NCI-H2029 (cell line): ENCODE measurements at regions not wholly inside any gene's neighbourhood (a gene's known extent, or its start where the extent isn't known, plus 50 kb on each side); places are given as distances from the start of the nearest gene placed in this dataset.
A peak's percentile ranks its signal among the peaks of the same experiment; 100 is the strongest.

ENCODE experiments used
- DNase-seq: peaks from one replicate; lab custom pipeline; 2025; lab: John Stamatoyannopoulos, UW

DNA sequence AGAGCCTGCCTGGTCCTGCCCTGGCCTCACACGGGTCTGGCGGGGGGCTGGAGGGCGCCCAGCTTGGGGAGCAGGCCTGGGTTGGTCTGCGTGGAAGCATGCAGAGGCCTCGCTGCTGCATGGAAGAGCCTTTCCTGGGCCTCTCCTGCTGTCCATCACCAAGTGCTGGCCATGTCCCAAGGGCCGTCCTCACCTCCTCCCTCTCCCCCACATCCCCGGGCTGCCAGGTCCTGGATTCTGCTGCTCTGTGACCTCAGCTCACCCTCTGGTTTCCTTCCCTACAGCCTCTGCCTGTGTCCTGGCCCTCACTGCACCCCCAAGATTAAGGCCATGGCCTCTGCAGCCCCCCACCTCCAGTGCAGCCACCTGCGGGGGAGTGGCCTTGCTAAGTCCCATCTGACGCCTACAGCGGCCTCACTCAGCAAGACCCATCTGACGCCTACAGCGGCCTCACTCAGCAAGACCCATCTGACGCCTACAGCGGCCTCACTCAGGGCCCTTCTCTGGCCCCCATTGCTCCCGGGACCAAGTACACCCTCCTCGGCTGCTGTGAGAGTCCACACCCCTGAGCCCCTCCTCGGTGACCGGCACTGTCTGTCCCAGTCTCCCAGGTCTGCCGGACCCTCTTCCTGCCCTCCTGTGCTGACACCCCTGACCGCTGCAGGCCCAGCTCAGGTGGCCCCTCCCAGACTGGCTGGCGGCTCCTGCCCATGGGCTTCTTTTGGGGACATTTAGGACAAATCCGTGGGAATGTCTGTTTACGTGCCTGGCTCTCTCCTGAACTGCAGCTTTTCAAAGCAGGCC, 119.5 kb upstream of the B3GAT1 start:
- DNase-seq, result no peak

DNA sequence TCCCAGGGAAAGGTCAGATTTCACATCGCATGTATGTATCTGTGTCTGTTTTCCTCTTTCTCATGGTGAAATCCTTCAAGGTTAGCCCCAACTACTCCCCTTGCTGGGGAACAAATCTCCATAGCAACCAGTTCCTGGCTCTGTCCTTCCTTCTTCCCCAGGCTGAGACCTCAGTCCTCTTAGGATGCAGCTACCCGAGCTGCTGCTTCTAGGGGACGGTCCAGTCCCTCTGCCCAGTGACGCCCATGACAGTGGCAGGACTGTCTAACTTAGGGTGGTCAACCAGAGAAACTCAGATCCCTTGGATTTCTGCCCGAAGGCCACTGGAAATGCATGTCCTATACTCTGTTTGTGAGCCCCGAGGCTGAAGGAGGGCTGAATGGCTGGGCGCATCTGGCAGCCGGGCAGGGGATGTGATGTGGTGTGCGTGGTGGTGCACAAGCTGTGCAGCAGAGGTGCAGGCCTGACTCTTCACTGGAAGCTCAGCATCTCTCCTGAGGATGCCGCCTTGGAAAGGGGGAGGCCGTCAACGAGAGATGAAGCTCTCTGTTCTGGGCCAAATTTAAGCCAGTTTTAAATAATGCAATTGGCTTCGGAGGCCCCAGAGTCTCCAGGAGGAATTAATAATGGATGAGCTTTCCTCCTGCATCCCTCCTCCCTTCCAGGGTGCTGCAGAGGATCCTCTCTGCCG, 118.7 kb upstream of the B3GAT1 start:
- DNase-seq, result no peak

DNA sequence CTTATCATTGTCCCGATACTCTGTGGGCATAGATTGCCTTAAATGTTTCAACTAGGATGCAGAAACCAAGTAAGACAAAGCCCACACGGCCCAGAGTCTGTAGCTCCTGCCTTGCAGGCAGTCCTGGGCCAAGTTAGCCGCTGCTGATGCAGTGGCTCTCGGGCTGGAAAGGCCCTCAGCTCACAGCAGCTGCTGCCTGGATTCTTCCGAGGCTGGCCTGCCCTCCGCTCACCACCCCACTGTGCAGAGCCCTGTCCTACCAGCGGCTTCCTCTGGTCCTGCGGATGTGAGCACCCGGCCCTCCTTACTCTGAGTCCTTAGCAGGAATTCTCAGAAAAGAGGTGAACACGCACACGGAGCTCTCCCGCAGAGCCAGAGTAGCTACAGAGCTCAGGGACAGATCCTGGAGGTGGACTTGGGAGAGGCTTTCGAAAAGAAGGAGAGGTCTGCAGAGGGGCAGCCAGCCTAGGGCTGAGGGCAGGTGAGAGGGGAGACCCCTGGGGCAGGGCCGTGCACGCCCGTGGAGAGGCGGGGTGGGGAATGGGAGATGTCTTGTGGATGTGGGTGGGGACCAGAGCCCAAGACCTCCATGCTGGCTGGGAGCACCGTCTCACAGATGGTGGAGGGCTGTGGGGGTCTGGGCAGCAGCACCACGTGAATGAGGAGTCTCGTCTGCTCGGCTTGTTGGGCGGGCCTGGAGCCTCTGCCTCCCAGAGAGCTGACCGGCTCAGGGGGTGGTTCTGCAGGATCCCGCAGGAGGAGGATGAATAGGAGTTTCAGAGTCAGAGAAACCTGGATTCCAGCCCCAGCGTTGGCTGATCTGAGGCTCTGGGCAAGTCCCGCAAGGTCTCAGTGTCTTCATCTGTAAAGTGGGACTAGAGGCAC, 117.4 kb upstream of the B3GAT1 start:
- DNase-seq, result no peak

DNA sequence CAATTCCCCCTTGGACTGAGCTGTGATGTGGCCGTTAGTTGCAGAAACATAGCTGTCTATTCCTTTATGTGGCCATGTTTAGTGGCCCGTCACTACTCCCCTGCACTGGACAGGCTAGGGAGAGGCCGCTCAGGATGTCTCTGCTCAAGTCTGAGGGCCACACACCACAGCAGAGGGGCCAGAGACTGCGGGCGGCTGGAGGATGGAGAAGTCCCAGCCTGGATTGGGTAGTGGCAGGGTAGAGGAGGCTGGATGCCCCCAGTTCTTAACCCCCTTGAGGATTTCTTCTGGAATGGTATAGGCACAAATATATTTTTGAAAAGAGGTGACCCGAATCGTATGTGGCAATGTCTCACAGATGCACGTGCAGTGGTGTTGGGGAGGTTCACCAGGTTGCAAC, 116.4 kb upstream of the B3GAT1 start:
- no peak for DNase-seq

DNA sequence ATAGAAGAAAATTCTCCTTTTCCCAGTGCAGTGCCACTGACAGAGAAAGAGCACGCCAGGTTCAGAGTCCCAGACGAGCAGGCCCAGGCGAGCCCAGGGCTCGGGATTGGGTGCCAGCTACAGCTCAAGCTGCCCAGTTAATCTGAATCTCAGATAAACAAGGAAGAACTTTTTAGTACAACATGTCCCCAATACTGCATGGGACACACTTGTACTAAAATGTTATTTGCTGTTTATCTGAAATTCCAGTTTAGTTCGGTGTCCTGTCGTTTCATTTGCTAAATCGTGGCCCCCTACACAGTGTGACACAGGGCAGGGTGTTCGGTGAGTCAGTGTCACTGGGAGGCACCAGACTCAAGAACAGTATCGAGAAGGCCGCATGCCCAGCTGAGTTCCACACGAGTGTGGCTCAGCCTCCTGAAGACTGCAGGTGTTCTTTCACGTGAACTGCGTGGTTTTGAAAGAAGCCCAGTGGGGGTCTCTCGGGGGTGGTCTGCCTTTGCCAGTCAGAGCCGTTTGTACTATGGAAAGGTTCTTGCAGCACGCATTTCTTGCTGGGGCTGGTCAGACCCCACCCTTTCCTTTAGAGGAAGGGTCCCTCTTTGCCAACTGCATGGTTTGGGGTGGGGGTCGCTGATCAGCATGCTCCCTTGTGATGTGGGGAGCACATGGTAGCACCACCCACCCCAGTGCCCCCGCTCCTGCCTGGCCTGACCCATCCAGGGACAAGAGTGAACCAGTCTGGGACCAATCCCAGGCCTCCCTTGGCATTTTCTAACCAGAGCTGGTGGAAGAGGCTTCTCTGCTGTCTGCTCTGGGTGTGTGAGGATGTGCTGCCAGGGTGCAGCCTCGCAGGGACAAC, 115.6 kb upstream of the B3GAT1 start:
- no peak for DNase-seq

DNA sequence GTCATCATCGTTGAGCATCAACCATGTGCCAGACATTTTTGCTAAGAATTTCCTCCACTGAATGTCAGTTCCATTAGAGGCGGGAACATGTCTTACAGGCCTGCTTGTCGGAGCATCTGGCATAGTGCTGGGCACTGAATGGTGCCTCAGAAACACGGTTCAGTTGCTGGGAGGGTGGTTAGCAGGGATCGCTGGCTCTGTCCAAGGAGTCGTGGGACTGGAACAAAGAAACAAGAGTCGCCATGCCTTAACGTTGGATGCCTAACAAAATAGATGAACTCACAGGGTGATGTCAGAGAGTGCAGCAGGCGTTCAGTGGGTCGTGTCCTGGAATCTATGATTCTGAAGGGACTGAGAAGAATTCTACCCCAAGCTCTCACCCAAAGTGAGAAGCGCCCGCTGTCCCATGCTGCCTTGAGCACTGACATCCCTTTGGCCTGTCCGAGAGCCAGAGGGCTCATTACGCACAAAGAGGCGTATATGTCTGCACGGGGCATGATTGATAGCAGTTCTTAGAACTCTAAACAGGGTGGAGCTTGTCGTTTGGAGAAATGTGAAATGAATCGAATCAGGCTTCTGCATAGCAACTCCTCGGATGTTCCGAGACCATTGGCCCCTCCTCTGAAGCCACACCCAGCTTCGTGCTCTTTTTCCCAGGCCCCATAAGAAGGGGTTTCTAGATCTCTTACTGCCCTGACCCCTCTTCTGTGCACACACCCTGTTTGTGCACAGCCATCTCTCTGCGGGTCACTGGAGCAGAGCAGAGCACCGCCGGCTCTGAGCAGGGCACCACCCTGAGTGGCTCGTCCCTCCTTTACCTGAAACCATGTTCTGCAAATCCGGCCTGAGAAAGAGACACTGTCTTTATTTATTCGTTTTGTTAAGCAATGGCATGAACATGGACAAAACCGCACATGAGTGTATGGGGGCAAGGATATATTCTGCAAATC, 113.1 kb upstream of the B3GAT1 start:
- DNase-seq, result no peak

DNA sequence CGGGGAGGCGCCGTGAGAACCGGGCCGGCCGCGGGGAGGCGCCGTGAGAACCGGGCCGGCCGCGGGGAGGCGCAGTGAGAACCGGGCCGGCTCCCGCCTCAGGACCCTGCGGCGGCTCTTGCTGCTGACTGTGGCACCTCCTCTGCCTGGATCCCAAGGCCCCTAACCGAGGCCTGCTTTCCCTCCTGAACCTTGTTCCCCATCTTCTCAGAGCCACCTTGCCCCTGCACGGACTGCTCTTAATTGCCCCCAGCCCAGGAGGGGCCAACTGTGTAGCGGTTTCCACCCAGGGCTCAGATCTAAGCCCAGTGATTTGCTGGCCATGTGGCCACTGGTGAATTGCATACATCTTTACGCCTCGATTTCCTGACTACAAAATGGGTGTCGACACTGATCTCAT, 112.2 kb upstream of the B3GAT1 start:
- DNase-seq, result no peak

DNA sequence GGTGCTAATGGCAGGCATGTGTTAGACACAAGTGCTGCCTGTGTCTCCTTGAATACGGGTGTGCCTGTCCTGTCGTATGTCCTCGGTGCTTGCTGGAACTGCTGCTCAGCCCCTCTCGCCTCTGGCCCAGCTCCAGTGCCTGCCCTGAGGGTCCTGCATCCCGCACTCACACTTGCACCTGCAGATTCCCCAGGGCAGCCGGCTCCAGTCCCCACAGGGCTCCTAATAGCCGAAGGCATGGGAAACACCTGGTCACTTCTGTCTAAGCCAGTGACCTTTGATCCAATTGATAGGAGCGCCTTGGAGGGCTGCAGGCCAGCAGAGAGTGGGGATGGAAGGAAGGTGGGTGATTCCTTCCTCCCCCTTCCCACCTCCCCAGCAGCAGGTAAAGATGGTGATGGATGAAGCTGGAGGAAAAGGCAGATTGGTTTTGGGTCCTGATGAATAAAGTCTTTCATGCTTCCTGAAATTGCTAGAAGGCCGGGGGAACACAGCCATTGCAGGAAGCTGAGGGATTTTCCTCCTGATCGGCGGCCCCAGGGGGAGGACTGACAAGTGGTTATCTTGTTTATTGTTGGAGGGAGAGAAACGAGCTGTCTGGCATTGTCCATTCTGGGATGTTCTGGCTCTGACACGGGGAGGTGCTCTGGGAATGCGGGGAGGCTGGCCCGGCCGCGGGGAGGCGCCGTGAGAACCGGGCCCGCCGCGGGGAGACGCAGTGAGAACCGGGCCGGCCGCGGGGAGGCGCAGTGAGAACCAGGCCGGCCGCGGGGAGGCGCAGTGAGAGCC, 110.9 kb upstream of the B3GAT1 start:
- DNase-seq, result no peak

DNA sequence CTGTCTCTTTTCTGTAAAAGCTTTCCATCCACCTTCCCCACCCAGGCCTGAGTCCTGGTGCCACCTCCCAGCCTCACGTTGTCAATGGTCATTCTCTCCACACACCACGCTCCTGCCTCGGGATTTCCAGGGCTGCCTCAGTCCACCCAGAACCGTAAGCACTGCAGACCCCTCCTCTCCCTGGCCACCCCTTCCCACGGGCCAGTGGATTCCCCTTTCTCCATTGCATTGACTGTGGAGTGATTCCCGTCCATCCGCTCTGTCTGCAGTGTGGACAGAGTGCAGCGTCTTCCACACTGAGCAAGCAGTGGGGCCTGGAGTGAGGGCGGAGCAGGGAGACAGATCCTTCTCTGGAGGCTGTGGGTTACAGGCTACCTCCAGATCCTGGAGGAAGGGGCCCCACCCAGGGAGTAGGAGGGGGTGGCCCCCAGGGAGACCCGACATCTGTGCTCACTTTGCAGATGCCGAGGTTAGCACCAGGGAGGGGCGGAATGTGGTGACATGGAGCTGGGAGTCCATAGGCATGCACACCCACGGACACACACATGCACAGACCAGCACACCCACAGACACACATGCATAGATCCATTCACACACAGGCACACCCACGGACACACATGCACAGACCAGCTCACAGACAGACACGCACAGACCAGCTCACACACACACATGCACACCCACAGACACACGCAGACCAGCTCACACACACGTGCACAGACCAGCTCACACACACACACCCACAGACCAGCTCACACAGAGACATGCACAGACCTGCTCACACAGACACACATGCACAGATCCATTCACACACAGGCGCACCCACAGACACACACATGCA, 109.6 kb upstream of the B3GAT1 start:
- DNase-seq, result no peak

DNA sequence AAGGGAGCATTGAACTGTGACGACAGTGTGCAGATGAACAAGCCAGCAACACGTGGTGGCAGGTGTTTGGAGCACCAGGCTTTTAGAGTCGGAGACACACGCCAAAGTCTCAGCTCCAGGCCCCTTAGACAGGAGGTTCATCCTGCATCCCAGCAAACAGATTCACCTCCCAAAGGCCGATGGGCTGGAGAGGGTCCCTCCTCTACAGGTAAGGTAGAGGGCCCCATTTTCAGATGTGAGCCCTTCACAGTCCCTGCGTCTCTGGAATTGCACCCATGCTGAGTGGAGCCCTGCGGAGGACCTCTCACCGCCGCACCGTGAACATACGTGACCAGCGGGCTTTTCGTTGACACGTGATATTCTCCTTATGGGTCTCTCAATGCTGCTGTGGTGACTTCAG, 109.0 kb upstream of the B3GAT1 start:
- no peak for DNase-seq

DNA sequence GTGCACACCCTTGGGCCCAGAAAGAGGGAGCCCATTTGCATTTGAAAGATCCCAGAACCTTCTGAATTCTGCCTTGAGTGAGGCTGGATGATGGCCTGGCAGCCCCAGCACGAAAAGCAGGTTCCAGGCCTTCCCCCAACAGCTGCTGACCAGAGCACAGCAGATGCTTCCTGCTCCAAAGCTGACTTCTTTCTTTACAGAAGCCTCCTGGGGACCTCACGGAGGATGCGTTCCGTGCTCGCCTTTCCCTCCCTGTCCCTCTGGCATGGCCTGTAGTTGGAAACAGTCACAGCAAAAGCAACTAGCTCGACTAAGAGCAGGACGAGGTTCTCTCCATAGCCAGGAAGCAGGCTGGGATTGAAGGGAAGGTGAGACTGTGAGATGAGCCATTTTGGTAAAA, 107.7 kb upstream of the B3GAT1 start:
- DNase-seq, result no peak

DNA sequence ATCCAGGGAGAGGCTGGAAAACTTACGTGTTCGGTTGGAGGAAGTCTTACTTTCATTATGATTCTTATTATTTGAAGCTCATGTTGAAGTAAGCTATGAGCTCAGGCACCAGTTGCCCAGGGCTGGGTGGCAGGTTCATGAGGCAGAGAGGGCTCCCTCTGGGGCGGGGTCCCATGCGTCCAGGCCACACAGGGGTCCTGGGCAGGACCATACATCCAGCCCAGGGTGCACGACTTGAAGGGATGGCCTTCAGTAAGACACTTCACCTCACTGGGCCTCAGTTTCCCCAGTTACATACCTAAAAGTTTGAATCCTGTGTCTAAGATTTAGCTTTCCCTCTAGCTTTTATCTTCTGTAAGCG, 107.3 kb upstream of the B3GAT1 start:
- no peak for DNase-seq

DNA sequence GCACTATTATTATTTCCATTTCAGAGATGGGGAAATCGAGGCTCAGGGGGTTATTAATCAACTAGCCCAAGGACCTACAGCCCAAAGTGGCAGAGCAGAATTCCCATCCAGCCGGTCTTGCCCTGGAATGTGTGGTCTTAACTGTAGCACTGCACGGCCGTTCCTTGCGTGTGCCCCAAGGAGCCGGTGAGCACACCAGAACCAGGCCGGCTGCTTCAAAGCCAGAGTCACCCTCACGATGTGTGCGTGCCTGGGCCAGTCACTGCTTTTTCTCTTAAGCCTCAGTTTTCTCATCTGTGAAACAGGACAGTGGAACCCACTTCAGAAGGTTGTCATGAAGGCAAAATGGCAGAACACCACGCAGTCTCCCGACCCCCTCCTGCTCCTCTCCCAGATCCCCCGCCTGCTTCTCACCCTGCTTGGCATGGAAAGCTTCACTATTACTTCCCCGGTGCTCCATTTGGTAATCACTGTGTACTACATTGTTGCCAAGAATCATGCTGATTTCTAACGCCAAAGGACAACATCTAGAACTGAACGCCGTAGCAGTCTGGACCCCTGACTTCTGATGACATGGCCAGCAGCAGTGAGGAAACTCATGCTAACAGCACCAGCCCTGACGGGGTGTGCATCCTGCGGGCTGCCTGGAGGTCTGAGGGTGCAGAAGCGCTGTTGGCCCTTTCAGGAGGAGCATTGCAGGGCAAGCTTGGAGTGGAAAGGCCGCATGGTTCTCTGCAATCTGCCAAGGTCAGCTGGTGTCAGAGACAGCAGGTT, 106.8 kb upstream of the B3GAT1 start:
- no peak for DNase-seq

DNA sequence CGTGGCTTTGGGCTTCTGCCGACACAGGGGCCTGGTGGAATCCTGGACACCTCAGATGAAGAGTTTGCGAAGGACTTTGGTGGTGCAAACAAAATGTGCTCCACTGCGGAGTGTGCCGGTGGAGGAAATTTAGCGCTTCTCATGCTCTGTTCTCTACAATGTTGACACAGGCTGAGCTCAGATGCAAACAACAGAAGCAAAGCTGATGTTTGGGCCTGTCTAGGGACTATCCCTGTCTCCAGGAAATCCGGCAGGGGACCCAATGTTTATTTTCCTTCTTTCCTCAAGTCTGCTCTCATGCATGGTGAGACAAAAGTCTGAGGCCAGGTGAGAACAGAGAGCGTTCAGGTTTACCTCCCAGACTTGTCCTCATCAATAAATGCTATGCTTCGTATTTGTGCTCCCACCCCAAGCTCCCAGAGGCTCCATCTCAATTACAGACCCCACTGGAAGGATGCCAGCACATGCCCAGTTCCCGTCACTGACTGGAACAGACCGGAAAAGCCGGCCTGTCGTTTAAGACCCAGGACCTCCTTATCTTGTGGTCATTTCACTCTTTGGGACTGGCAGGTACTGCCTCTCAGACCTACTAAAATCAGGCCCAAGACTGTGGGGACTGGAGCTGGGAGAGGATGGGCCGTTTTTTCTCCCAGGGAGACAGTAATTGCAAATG, 105.7 kb upstream of the B3GAT1 start:
- DNase-seq, result peak; percentile 61

DNA sequence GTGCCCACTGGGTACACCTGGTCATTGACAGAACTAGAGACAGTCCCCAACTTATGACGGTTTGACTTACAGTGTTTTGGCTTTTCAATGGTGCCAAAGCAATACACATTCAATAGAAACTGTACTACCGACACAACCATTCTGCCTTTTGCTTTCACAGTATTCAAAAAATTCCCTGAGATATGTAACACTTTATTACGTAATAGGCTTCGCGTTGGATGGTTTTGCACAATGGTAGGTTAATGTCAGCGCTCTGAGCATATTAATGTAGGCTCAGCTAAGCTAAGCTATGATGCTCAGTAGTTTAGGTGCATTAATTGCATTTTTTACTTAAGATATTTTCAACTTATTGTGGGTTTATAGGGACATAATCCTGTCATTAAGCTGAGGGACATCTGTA, 105.1 kb upstream of the B3GAT1 start:
- DNase-seq, result no peak

DNA sequence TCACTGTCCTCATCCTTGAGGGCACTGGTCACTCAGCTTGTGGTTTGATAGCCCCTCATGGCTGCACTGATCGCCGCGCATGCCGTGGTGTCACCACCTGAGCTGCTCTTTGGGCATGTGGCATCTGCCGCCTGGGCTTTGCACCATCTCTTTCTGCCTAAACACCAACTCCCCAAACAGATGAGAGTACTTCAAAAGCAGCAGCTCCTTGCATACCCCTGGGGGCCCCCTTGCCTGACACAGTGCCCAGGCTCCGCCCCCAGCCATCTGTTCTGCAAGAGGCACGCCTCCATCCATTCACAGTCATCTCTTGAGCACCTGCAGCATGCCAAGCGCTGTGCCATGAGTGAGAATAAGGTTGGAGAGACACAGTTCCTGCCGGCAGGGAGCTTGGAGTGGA, 104.5 kb upstream of the B3GAT1 start:
- peak; percentile 14 for DNase-seq

DNA sequence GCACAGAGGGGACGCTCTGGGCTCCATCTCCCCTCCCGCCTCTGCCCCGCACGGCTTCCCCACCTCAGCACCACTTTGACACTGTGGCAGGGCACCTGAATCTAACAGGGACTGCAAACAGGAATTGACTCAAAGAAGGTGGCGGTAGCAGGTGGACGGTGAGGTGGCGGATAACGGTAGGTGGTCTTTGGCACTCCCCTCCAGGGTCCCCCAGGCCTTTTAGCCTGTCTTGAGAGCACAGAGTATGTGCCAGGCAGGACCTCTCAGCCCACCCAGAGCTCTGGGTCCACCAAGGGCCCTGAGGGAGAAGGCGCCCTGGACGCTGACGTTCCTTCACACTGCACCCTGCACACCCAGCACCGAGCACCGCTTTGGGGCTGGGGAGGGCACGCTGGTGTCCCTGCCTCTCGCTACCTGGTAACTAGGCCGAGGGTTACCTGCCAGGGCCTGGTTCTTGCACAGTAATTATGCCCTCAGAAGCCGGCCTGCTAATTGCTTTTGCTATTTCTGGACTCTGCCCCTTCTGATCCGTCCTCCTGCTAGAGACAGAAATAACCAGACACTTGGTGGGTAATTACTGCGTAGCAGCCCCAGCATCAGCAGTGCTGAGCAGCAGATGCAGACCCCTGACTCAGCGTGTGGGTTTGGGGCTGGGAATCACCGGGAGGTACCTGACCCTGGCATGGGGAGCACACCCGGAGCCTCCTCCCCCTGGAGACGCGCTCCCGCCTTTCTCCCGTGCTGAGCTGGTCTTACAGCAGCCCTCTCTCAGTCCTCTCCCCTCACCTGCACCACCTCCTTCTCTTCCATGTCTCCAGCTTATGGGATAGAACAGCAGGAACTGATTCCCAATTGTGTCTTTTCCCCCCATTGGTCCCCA, 103.3 kb upstream of the B3GAT1 start:
- no peak for DNase-seq
